H9 (cell line): ENCODE measurements at regions not wholly inside any gene's neighbourhood (a gene's known extent, or its start where the extent isn't known, plus 50 kb on each side); places are given as distances from the start of the nearest gene placed in this dataset.

Experiments
- DNase-seq: peaks from one replicate; pipeline ENCODE4 v3.0.0-alpha.2; 2017
- H2AFZ ChIP-seq: one replicate; pipeline ENCODE4 v1.6.1; 2013; ENCODE audit warnings: mild to moderate bottlenecking, low read length, control low read depth, moderate library complexity
- H2AK5ac ChIP-seq: 2 replicates; pipeline ENCODE4 v1.6.1; 2013; ENCODE audit warnings: low read length, control low read depth, mixed read lengths; ENCODE audit not compliant: insufficient read length
- H2BK120ac ChIP-seq: one replicate; pipeline ENCODE4 v1.6.1; 2013; ENCODE audit warnings: low read depth, mild to moderate bottlenecking, low read length, control low read depth, inconsistent platforms; ENCODE audit not compliant: poor library complexity, severe bottlenecking
- H2BK12ac ChIP-seq: 2 replicates; pipeline ENCODE4 v1.6.1; 2013; ENCODE audit warnings: low read length, control low read depth, mixed read lengths, low read depth; ENCODE audit not compliant: insufficient read length
- H2BK15ac ChIP-seq: 2 replicates; pipeline ENCODE4 v1.6.1; 2013; ENCODE audit warnings: low read depth, low read length, control low read depth
- H2BK20ac ChIP-seq: one replicate; pipeline ENCODE4 v1.6.1; 2013; ENCODE audit warnings: low read depth, mild to moderate bottlenecking, low read length, control low read depth, inconsistent platforms; ENCODE audit not compliant: poor library complexity, severe bottlenecking
- H2BK5ac ChIP-seq: 2 replicates; pipeline ENCODE4 v1.6.1; 2013; ENCODE audit warnings: low read length, control low read depth, mixed read lengths; ENCODE audit not compliant: insufficient read length
- H3K14ac ChIP-seq: 2 replicates; pipeline ENCODE4 v1.6.1; 2013; ENCODE audit warnings: low read length, control low read depth; ENCODE audit not compliant: insufficient read depth
- H3K18ac ChIP-seq: 2 replicates; pipeline ENCODE4 v1.6.1; 2013; ENCODE audit warnings: low read depth, mild to moderate bottlenecking, mixed read lengths, low read length, control low read depth; ENCODE audit not compliant: insufficient read length
- H3K23ac ChIP-seq: 2 replicates; pipeline ENCODE4 v1.6.1; 2013; ENCODE audit warnings: low read length, control low read depth, mixed read lengths, low read depth; ENCODE audit not compliant: insufficient read length
- H3K23me2 ChIP-seq: 2 replicates; pipeline ENCODE4 v1.6.1; 2013; ENCODE audit warnings: low read depth, mild to moderate bottlenecking, mixed read lengths, low read length, control low read depth; ENCODE audit not compliant: insufficient read length, poor library complexity, severe bottlenecking
- H3K27ac ChIP-seq: 2 replicates; pipeline ENCODE4 v1.5.1; 2013; ENCODE audit warnings: low read length, control low read depth, mixed read lengths, low read depth; ENCODE audit not compliant: insufficient read length
- H3K27me3 ChIP-seq: 2 replicates; pipeline ENCODE4 v1.6.1; 2013; ENCODE audit warnings: low read length, control low read depth, inconsistent platforms; ENCODE audit not compliant: insufficient read depth
- H3K4ac ChIP-seq: 2 replicates; pipeline ENCODE4 v1.6.1; 2013; ENCODE audit warnings: low read depth, mild to moderate bottlenecking, control low read depth, inconsistent platforms, low read length, moderate library complexity
- H3K4me1 ChIP-seq: 2 replicates; pipeline ENCODE4 v1.6.1; 2013; ENCODE audit warnings: low read length, control low read depth, inconsistent platforms; ENCODE audit not compliant: insufficient read depth
- H3K4me2 ChIP-seq: 2 replicates; pipeline ENCODE4 v1.6.1; 2013; ENCODE audit warnings: low read length, control low read depth, mixed read lengths; ENCODE audit not compliant: insufficient read length, insufficient read depth
- H3K56ac ChIP-seq: 2 replicates; pipeline ENCODE4 v1.6.1; 2013; ENCODE audit warnings: low read depth, mild to moderate bottlenecking, mixed read lengths, low read length, control low read depth; ENCODE audit not compliant: insufficient read length
- H3K79me1 ChIP-seq: 2 replicates; pipeline ENCODE4 v1.6.1; 2013; ENCODE audit warnings: low read depth, mild to moderate bottlenecking, moderate library complexity, low read length, control low read depth, inconsistent platforms; ENCODE audit not compliant: insufficient read depth, poor library complexity, severe bottlenecking
- H3K79me2 ChIP-seq: 2 replicates; pipeline ENCODE4 v1.6.1; 2013; ENCODE audit warnings: low read length, control low read depth, inconsistent platforms; ENCODE audit not compliant: insufficient read depth
- H3K9ac ChIP-seq: 2 replicates; pipeline ENCODE4 v1.6.1; 2013; ENCODE audit warnings: low read length, control low read depth, mixed read lengths; ENCODE audit not compliant: insufficient read length; ENCODE audit errors: extremely low read depth
- H3K9me3 ChIP-seq: one replicate; pipeline ENCODE4 v1.6.1; 2013; ENCODE audit warnings: low read depth, low read length, inconsistent platforms; ENCODE audit not compliant: control insufficient read depth
- H3T11ph ChIP-seq: one replicate; pipeline ENCODE4 v1.6.1; 2013; ENCODE audit warnings: mild to moderate bottlenecking, low read length, control low read depth, inconsistent platforms
- H4K20me1 ChIP-seq: one replicate; pipeline ENCODE4 v1.6.1; 2013; ENCODE audit not compliant: control insufficient read depth, insufficient read length, insufficient read depth
- H4K5ac ChIP-seq: 2 replicates; pipeline ENCODE4 v1.6.1; 2013; ENCODE audit warnings: low read depth, mild to moderate bottlenecking, mixed read lengths, low read length, control low read depth; ENCODE audit not compliant: insufficient read length
- H4K8ac ChIP-seq: replicated peaks from 2 replicates; pipeline ENCODE4 v1.6.1; 2013; ENCODE audit warnings: low read length, control low read depth, mixed read lengths, low read depth; ENCODE audit not compliant: insufficient read length
- H4K91ac ChIP-seq: 2 replicates; pipeline ENCODE4 v1.6.1; 2013; ENCODE audit warnings: low read depth, mild to moderate bottlenecking, moderate library complexity, mixed read lengths, low read length, control low read depth; ENCODE audit not compliant: insufficient read length
- H3K27ac Mint-ChIP-seq, 3 experiments: 2 replicates in 2 of 3; 3 replicates in 1 of 3; pipeline ENCODE4 v1.8.0; 2020 to 2021; ENCODE audit warnings: mixed read lengths in 3 of 3, mild to moderate bottlenecking in 1 of 3, moderate library complexity in 1 of 3
- H3K27me3 Mint-ChIP-seq: 2 replicates; pipeline ENCODE4 v1.8.0; 2021; ENCODE audit warnings: low read depth, mild to moderate bottlenecking, moderate library complexity, mixed read lengths
- H3K36me3 Mint-ChIP-seq, 3 experiments: 2 replicates in 2 of 3; 3 replicates in 1 of 3; pipeline ENCODE4 v1.8.0; 2020 to 2021; ENCODE audit warnings: low read depth in 3 of 3, mixed read lengths in 3 of 3; ENCODE audit not compliant: insufficient read depth in 1 of 3
- H3K4me1 Mint-ChIP-seq, 2 experiments: 2 replicates each; pipeline ENCODE4 v1.8.0; 2020; ENCODE audit warnings: mixed read lengths in 2 of 2
- H3K4me3 Mint-ChIP-seq, 2 experiments: 2 replicates in 1 of 2; 3 replicates in 1 of 2; pipeline ENCODE4 v1.8.0; 2020 to 2021; ENCODE audit warnings: mild to moderate bottlenecking in 2 of 2, mixed read lengths in 2 of 2, moderate library complexity in 1 of 2
- H3K9me3 Mint-ChIP-seq, 2 experiments: 2 replicates in 1 of 2; 3 replicates in 1 of 2; pipeline ENCODE4 v1.8.0; 2020; ENCODE audit warnings: mild to moderate bottlenecking in 2 of 2, mixed read lengths in 2 of 2, moderate library complexity in 1 of 2
- CTCF ChIP-seq: fragments of 200-600 bp; sonication (generic); conservative IDR thresholded peaks from 3 replicates; pipeline ENCODE4 v1.8.0; 2021; ENCODE audit warnings: antibody characterized with exemption, mild to moderate bottlenecking
- WGBS: extraction: QIAGEN DNeasy Blood & Tissue Kit; methylation state at CpG from one replicate; pipeline ENCODE4 v1.1.7; 2013; ENCODE audit warnings: missing lambda C conversion rate, low lambda C conversion rate, mixed read lengths; ENCODE audit not compliant: insufficient read length; ENCODE audit errors: extremely low coverage; 5-methylcytosine and 5-hydroxymethylcytosine counted together

GRCh38 chr3:59503441-59503840 is 453.6 kb upstream of the CFAP20DC start:
- Mint-ChIP-seq H3K36me3 (peaks cover 0 to 7% (median 0%) of the 10 kb centered on the region in 3 experiments; a peak in 1 of 7 replicates), H3K4me1 (peaks cover 10 to 11% of the 10 kb centered on the region in 2 experiments), H3K4me3 (no peak overlapping the region), H3K27me3 (peaks cover 4% of the 10 kb centered on the region; the same call in 1 of the 2 replicates), H3K27ac (no peak overlapping the region), H3K9me3 (no peaks in the 10 kb centered on the region; a peak in 2 of 5 replicates)
- no peak overlapping the region for H2BK5ac ChIP-seq
- H3K9me3 ChIP-seq: no peaks in the 10 kb centered on the region
- no peak overlapping the region for H2BK120ac ChIP-seq
- no peaks in the 10 kb centered on the region for H3K23me2 ChIP-seq
- no peak overlapping the region for H2AK5ac ChIP-seq
- no peak overlapping the region for H4K5ac ChIP-seq
- no peak overlapping the region for H3K4ac ChIP-seq
- no peak overlapping the region for H2BK15ac ChIP-seq
- H4K20me1 ChIP-seq: no peaks in the 10 kb centered on the region
- no peaks in the 10 kb centered on the region; the same call in 1 of the 2 replicates for H3K4me1 ChIP-seq
- H3K27me3 ChIP-seq: no peaks in the 10 kb centered on the region
- no peak overlapping the region for H3K27ac ChIP-seq
- H4K91ac ChIP-seq: no peak overlapping the region
- no peak overlapping the region for H2BK20ac ChIP-seq
- no peak overlapping the region for H3K14ac ChIP-seq
- no peak overlapping the region for H3K18ac ChIP-seq
- no peak overlapping the region for H2AFZ ChIP-seq
- H2BK12ac ChIP-seq: no peak overlapping the region
- H3K56ac ChIP-seq: no peak overlapping the region
- H4K8ac ChIP-seq: no peak overlapping the region
- no peak overlapping the region for H3T11ph ChIP-seq
- no peaks in the 10 kb centered on the region for H3K79me1 ChIP-seq
- no peaks in the 10 kb centered on the region for H3K79me2 ChIP-seq
- H3K9ac ChIP-seq: no peak overlapping the region
- no CpG with 5 or more reads among the region's 3 CpGs for WGBS
- no peak for TF ChIP-seq CTCF
- no peak for DNase-seq
- no peak overlapping the region for H3K4me2 ChIP-seq
- no peak overlapping the region for H3K23ac ChIP-seq
